ENCODE measurements at regions not wholly inside any gene's neighbourhood (a gene's known extent, or its start where the extent isn't known, plus 50 kb on each side); places are given as distances from the start of the nearest gene placed in this dataset.

GRCh38 chr11:19602406-19602805 lies 110.2 kb upstream of the NAV2 start:
- TF ChIP-seq CTCF (conservative IDR thresholded peaks at IDR 0.05) (no peak), ZFX (IDR thresholded peaks at IDR 0.05) (no peak)

Data from C4-2B (cell line).